ENCODE measurements at regions not wholly inside any gene's neighbourhood (a gene's known extent, or its start where the extent isn't known, plus 50 kb on each side); places are given as distances from the start of the nearest gene placed in this dataset.

- Mint-ChIP-seq H3K9me3 (ENCODE audit: unreplicated experiment) (peaks cover 7% of the 10 kb centered on the region), H3K4me3 (ENCODE audit: unreplicated experiment) (no peak overlapping the region), H3K4me1 (ENCODE audit: insufficient read depth, unreplicated experiment) (no peaks in the 10 kb centered on the region), H3K27me3 (ENCODE audit: insufficient read depth, unreplicated experiment) (no peaks in the 10 kb centered on the region), H3K27ac (ENCODE audit: low read depth, unreplicated experiment) (no peak overlapping the region), H3K36me3 (ENCODE audit: insufficient read depth, unreplicated experiment) (no peaks in the 10 kb centered on the region)
- no peak for DNase-seq (ENCODE audit: unreplicated experiment)
- BruUV-seq (replicated peaks): no TSS peak
- intact Hi-C loops (cut with micrococcal nuclease): no loop called here
- CTCF ChIA-PET: no interaction called here
- POLR2A ChIA-PET: interaction anchor here (1.2 kb wide), 1 partner anchor 12 kb away, joined by 3 read pairs; no protein-coding TSS in a partner anchor
- no peak for TF ChIP-seq CTCF (IDR thresholded peaks at IDR 0.05; ENCODE audit: unreplicated experiment)
Observed at GRCh38 chr2:126476691-126477090, 179.3 kb upstream of the GYPC start.

GRCh38 chr2:126480033-126480432, 175.9 kb upstream of the GYPC start:
- no peaks in the 10 kb centered on the region for H3K27me3 Mint-ChIP-seq (ENCODE audit: insufficient read depth, unreplicated experiment)
- H3K36me3 Mint-ChIP-seq (ENCODE audit: insufficient read depth, unreplicated experiment): no peaks in the 10 kb centered on the region
- CTCF ChIA-PET: no interaction called here
- no peaks in the 10 kb centered on the region for H3K4me1 Mint-ChIP-seq (ENCODE audit: insufficient read depth, unreplicated experiment)
- no peak overlapping the region for H3K27ac Mint-ChIP-seq (ENCODE audit: low read depth, unreplicated experiment)
- BruUV-seq (replicated peaks): no TSS peak
- H3K9me3 Mint-ChIP-seq (ENCODE audit: unreplicated experiment): no peaks in the 10 kb centered on the region
- TF ChIP-seq CTCF (IDR thresholded peaks at IDR 0.05; ENCODE audit: unreplicated experiment): no peak
- DNase-seq (ENCODE audit: unreplicated experiment): no peak
- POLR2A ChIA-PET: no interaction called here
- H3K4me3 Mint-ChIP-seq (ENCODE audit: unreplicated experiment): no peak overlapping the region
- intact Hi-C loops (cut with micrococcal nuclease): no loop called here

- TF ChIP-seq CTCF (IDR thresholded peaks at IDR 0.05; ENCODE audit: unreplicated experiment): peak; percentile 14
- CTCF ChIA-PET: interaction anchor here (0.6 to 0.7 kb wide), 2 partner anchors 372 to 549 kb away, joined by 3 read pairs; no protein-coding TSS in a partner anchor
Observed at GRCh38 chr2:126482582-126483464, 173.1 kb upstream of the GYPC start.

GRCh38 chr2:126494593-126494992, 161.4 kb upstream of the GYPC start:
- peaks cover 10% of the 10 kb centered on the region for H3K27me3 Mint-ChIP-seq (ENCODE audit: insufficient read depth, unreplicated experiment)
- TF ChIP-seq CTCF (IDR thresholded peaks at IDR 0.05; ENCODE audit: unreplicated experiment): no peak
- peaks cover 38% of the 10 kb centered on the region for H3K9me3 Mint-ChIP-seq (ENCODE audit: unreplicated experiment)
- no peaks in the 10 kb centered on the region for H3K36me3 Mint-ChIP-seq (ENCODE audit: insufficient read depth, unreplicated experiment)
- H3K27ac Mint-ChIP-seq (ENCODE audit: low read depth, unreplicated experiment): no peak overlapping the region
- intact Hi-C loops (cut with micrococcal nuclease): no loop called here
- H3K4me1 Mint-ChIP-seq (ENCODE audit: insufficient read depth, unreplicated experiment): no peaks in the 10 kb centered on the region
- DNase-seq (ENCODE audit: unreplicated experiment): no peak
- CTCF ChIA-PET: interaction anchor here (1.5 kb wide), 1 partner anchor 10 kb away, joined by 4 read pairs; no protein-coding TSS in a partner anchor
- BruUV-seq (replicated peaks): no TSS peak
- no peak overlapping the region for H3K4me3 Mint-ChIP-seq (ENCODE audit: unreplicated experiment)
- POLR2A ChIA-PET: no interaction called here

More at GRCh38 chr2:126482582-126483464, 173.1 kb upstream of the GYPC start:
- DNase-seq (ENCODE audit: unreplicated experiment): peak; percentile 41
- POLR2A ChIA-PET: no interaction called here
- H3K9me3 Mint-ChIP-seq (ENCODE audit: unreplicated experiment): no peaks in the 10 kb centered on the region
- no peak overlapping the region for H3K4me3 Mint-ChIP-seq (ENCODE audit: unreplicated experiment)
- H3K27me3 Mint-ChIP-seq (ENCODE audit: insufficient read depth, unreplicated experiment): no peaks in the 10 kb centered on the region
- BruUV-seq (replicated peaks): no TSS peak
- no peaks in the 10 kb centered on the region for H3K36me3 Mint-ChIP-seq (ENCODE audit: insufficient read depth, unreplicated experiment)
- intact Hi-C loops (cut with micrococcal nuclease): loop anchor here (2.0 kb wide), 1 partner anchor 738 kb away; no protein-coding TSS in a partner anchor
- no peaks in the 10 kb centered on the region for H3K4me1 Mint-ChIP-seq (ENCODE audit: insufficient read depth, unreplicated experiment)
- no peak overlapping the region for H3K27ac Mint-ChIP-seq (ENCODE audit: low read depth, unreplicated experiment)

Data from MCF 10A (cell line).